Fibroblast of the aortic adventitia (primary cell): ENCODE measurements at regions not wholly inside any gene's neighbourhood (a gene's known extent, or its start where the extent isn't known, plus 50 kb on each side); places are given as distances from the start of the nearest gene placed in this dataset.
A peak's percentile ranks its signal among the peaks of the same experiment; 100 is the strongest.

Source experiments
- DNase-seq: peaks from one replicate; pipeline ENCODE4 v3.0.0-alpha.2; 2010; ENCODE audit warnings: low read depth
- H3K4me3 ChIP-seq: 2 replicates; pipeline ENCODE4 v1.5.1; 2011; ENCODE audit warnings: low read depth, mild to moderate bottlenecking, control low read depth, low read length, moderate library complexity
- CTCF ChIP-seq: IDR thresholded peaks from 2 replicates; pipeline ENCODE4 v1.5.1; 2011; ENCODE audit warnings: mild to moderate bottlenecking, low read length, control low read depth, inconsistent platforms; ENCODE audit not compliant: insufficient read depth

- no peak for DNase-seq
- no peak for TF ChIP-seq CTCF
- no peak overlapping the region for H3K4me3 ChIP-seq
Measured at GRCh38 chr4:144316869-144317268, 176.4 kb upstream of the GYPA start.

GRCh38 chr4:144318797-144319196 lies 178.3 kb upstream of the GYPA start:
- no peak for DNase-seq
- no peak for TF ChIP-seq CTCF
- H3K4me3 ChIP-seq = no peak overlapping the region

- no peak for DNase-seq
- no peak overlapping the region for H3K4me3 ChIP-seq
- TF ChIP-seq CTCF = no peak
Measured at GRCh38 chr4:144336633-144337032, 196.1 kb upstream of the GYPA start.

- TF ChIP-seq CTCF = no peak
- H3K4me3 ChIP-seq = no peak overlapping the region
- peak; percentile 5 for DNase-seq
Measured at GRCh38 chr4:144338148-144338547, 197.6 kb upstream of the GYPA start.

GRCh38 chr4:144338834-144339233 lies 198.3 kb upstream of the GYPA start:
- no peak for TF ChIP-seq CTCF
- no peak for DNase-seq

GRCh38 chr4:144340931-144341330 lies 200.4 kb upstream of the GYPA start:
- no peak for TF ChIP-seq CTCF
- no peak overlapping the region for H3K4me3 ChIP-seq
- no peak for DNase-seq

More at GRCh38 chr4:144338834-144339233, 198.3 kb upstream of the GYPA start:
- H3K4me3 ChIP-seq = no peak overlapping the region

- H3K4me3 ChIP-seq = no peak overlapping the region
- no peak for TF ChIP-seq CTCF
- peak; percentile 48 for DNase-seq
Measured at GRCh38 chr4:144342949-144343760, 202.6 kb upstream of the GYPA start.
